A549 (cell line): ENCODE measurements at regions not wholly inside any gene's neighbourhood (a gene's known extent, or its start where the extent isn't known, plus 50 kb on each side); places are given as distances from the start of the nearest gene placed in this dataset.

Experiments
- ATAC-seq, 2 experiments: fragments of 200-7000 bp in 1 of 2; fragments of >200 bp in 1 of 2; cut with Nextera tagmentation in 1 of 2; cut with Tn5 transposase in 1 of 2; 3 replicates each; pipeline versions ENCODE4 v1.8.0 to v1.9.1; 2018 to 2020; ENCODE audit warnings: mild to moderate bottlenecking in 1 of 2, moderate library complexity in 1 of 2
- CTCF ChIA-PET: fragments of 300-600 bp; sonication (Branson Sonifier 250); formaldehyde crosslinking; extraction: SDS; loops from one replicate; lab custom pipeline; 2021; ENCODE audit warnings: antibody characterized with exemption, inconsistent platforms; lab: Yijun Ruan, JAX
- POLR2A ChIA-PET: fragments of 350-600 bp; formaldehyde crosslinking; extraction: SDS; loops from one replicate; lab custom pipeline; 2021; ENCODE audit warnings: antibody characterized with exemption, inconsistent platforms; lab: Yijun Ruan, JAX
- DNase-seq, 2 experiments: peaks; one replicate each; pipeline versions ENCODE4 v3.0.0 to v3.0.0-alpha.2; 2011 to 2016; ENCODE audit warnings: low read depth in 1 of 2, low spot score in 1 of 2
- FAIRE-seq: peaks from 2 replicates; lab custom pipeline; 2011; peaks lifted over from hg19 to GRCh38; lab: Jason Lieb, UNC
- H3K27ac ChIP-seq, 2 experiments: fragments of >200 bp; sonication (Bioruptor Twin); formaldehyde crosslinking; 3 replicates each; pipeline ENCODE4 v1.5.1; 2016 to 2017
- H3K4me1 ChIP-seq: fragments of >200 bp; sonication (Bioruptor Twin); formaldehyde crosslinking; 3 replicates; pipeline ENCODE4 v1.6.1; 2016
- H3K4me2 ChIP-seq: fragments of >200 bp; sonication (Bioruptor Twin); formaldehyde crosslinking; 3 replicates; pipeline ENCODE4 v1.6.1; 2016
- H3K4me3 ChIP-seq: fragments of >200 bp; sonication (Bioruptor Twin); formaldehyde crosslinking; 3 replicates; pipeline ENCODE4 v1.5.1; 2016
- H3K9me3 ChIP-seq: fragments of >200 bp; sonication (Bioruptor Twin); formaldehyde crosslinking; 3 replicates; pipeline ENCODE4 v1.6.1; 2016
- ATOH8 ChIP-seq: fragments of 250-450 bp; sonication (Bioruptor Pico); IDR thresholded peaks from 2 replicates; pipeline ENCODE4 v1.5.0; 2020; ENCODE audit warnings: low read depth, mild to moderate bottlenecking, moderate library complexity
- CBX2 ChIP-seq: fragments of 200-600 bp; sonication (generic); IDR thresholded peaks from 2 replicates; pipeline ENCODE4 v1.6.1; 2016; ENCODE audit warnings: low read depth, mild to moderate bottlenecking, borderline replicate concordance
- CBX8 ChIP-seq: fragments of 200-600 bp; sonication (generic); IDR thresholded peaks from 2 replicates; pipeline ENCODE4 v1.6.1; 2016
- CHD4 ChIP-seq: fragments of 200-600 bp; sonication (generic); IDR thresholded peaks from 2 replicates; pipeline ENCODE4 v1.6.1; 2016; ENCODE audit warnings: antibody characterized with exemption, mild to moderate bottlenecking, borderline replicate concordance
- CTCF ChIP-seq: fragments of >200 bp; sonication (Bioruptor Twin); formaldehyde crosslinking; IDR thresholded peaks from 3 replicates; pipeline ENCODE4 v1.5.1; 2016
- EHMT2 ChIP-seq: fragments of 200-600 bp; sonication (generic); IDR thresholded peaks from 2 replicates; pipeline ENCODE4 v1.6.1; 2016; ENCODE audit warnings: antibody characterized with exemption, low read depth, mild to moderate bottlenecking, moderate library complexity
- ELK1 ChIP-seq: fragments of 150-350 bp; IDR thresholded peaks from 2 replicates; pipeline ENCODE4 v1.6.1; 2014; ENCODE audit warnings: low read depth, mild to moderate bottlenecking, low read length
- FOSB ChIP-seq: fragments of 250-450 bp; sonication (Bioruptor Pico); IDR thresholded peaks from 2 replicates; pipeline ENCODE4 v1.5.0; 2020; ENCODE audit warnings: mild to moderate bottlenecking, moderate library complexity
- FOSL2 ChIP-seq, 2 experiments: fragments of 450-650 bp in 1 of 2; fragments of >200 bp in 1 of 2; sonication (Bioruptor Twin) in 1 of 2; formaldehyde crosslinking; IDR thresholded peaks; 2 replicates each; pipeline versions ENCODE4 v1.5.0 to v1.6.1; 2016 to 2020; ENCODE audit warnings: mild to moderate bottlenecking in 1 of 2, moderate library complexity in 1 of 2
- GATA3 ChIP-seq: IDR thresholded peaks from 2 replicates; pipeline ENCODE4 v1.6.1; 2012; ENCODE audit warnings: borderline replicate concordance
- HES2 ChIP-seq: fragments of >200 bp; sonication (Bioruptor Twin); formaldehyde crosslinking; IDR thresholded peaks from 2 replicates; pipeline ENCODE4 v1.6.1; 2016
- HEYL ChIP-seq: fragments of 250-450 bp; sonication (Bioruptor Pico); IDR thresholded peaks from 2 replicates; pipeline ENCODE4 v1.8.0; 2021; ENCODE audit warnings: mild to moderate bottlenecking, moderate library complexity
- HMGXB4 ChIP-seq: fragments of 250-450 bp; sonication (Bioruptor Pico); IDR thresholded peaks from 2 replicates; pipeline ENCODE4 v1.5.0; 2021; ENCODE audit warnings: mild to moderate bottlenecking, moderate library complexity, borderline replicate concordance
- JUNB ChIP-seq: fragments of >200 bp; sonication (Bioruptor Twin); formaldehyde crosslinking; IDR thresholded peaks from 2 replicates; pipeline ENCODE4 v1.6.1; 2016
- KDM1A ChIP-seq: fragments of 200-600 bp; sonication (generic); IDR thresholded peaks from 2 replicates; pipeline ENCODE4 v1.6.1; 2016; ENCODE audit warnings: low read depth, mild to moderate bottlenecking
- KDM5A ChIP-seq: fragments of 200-600 bp; sonication (generic); IDR thresholded peaks from 2 replicates; pipeline ENCODE4 v1.6.1; 2016; ENCODE audit warnings: antibody characterized with exemption, mild to moderate bottlenecking
- MAFK ChIP-seq: fragments of 450-650 bp; IDR thresholded peaks from 2 replicates; pipeline ENCODE4 v1.6.1; 2014; ENCODE audit not compliant: partially characterized antibody
- MAZ ChIP-seq: fragments of 150-350 bp; IDR thresholded peaks from 2 replicates; pipeline ENCODE4 v1.6.1; 2014; ENCODE audit warnings: antibody characterized with exemption, low read depth, low read length, borderline replicate concordance
- MYC ChIP-seq: IDR thresholded peaks from 2 replicates; pipeline ENCODE4 v1.6.1; 2012; ENCODE audit warnings: mild to moderate bottlenecking, inconsistent platforms, low read length, improper control_type of control experiment, borderline replicate concordance
- PBX3 ChIP-seq: IDR thresholded peaks from 2 replicates; pipeline ENCODE4 v1.6.1; 2012
- PHF8 ChIP-seq: fragments of 200-600 bp; sonication (generic); IDR thresholded peaks from 2 replicates; pipeline ENCODE4 v1.6.1; 2016; ENCODE audit warnings: low read depth, mild to moderate bottlenecking, antibody characterized with exemption, moderate library complexity, borderline replicate concordance
- POLR2AphosphoS2 ChIP-seq: conservative IDR thresholded peaks from 2 replicates; pipeline ENCODE4 v1.6.1; 2012; ENCODE audit warnings: low read length, improper control_type of control experiment, inconsistent platforms
- RAD21 ChIP-seq, 2 experiments: fragments of >200 bp in 1 of 2; sonication (Bioruptor Twin) in 1 of 2; formaldehyde crosslinking in 1 of 2; IDR thresholded peaks in 1 of 2; conservative IDR thresholded peaks in 1 of 2; 2 replicates in 1 of 2; 3 replicates in 1 of 2; pipeline ENCODE4 v1.6.1; 2012 to 2018; ENCODE audit warnings: inconsistent platforms in 1 of 2
- RNF2 ChIP-seq: fragments of 200-600 bp; sonication (generic); IDR thresholded peaks from 2 replicates; pipeline ENCODE4 v1.6.1; 2016; ENCODE audit warnings: low read depth, mild to moderate bottlenecking, antibody characterized with exemption, moderate library complexity, borderline replicate concordance
- SREBF2 ChIP-seq: fragments of 450-650 bp; IDR thresholded peaks from 2 replicates; pipeline ENCODE4 v1.6.1; 2014; ENCODE audit warnings: mild to moderate bottlenecking, moderate library complexity
- TFCP2L1 ChIP-seq: fragments of 250-450 bp; sonication (Bioruptor Pico); IDR thresholded peaks from 2 replicates; pipeline ENCODE4 v1.5.0; 2021; ENCODE audit warnings: mild to moderate bottlenecking
- WGBS: methylation state at CpG from one replicate; pipeline ENCODE4 v1.1.6; 2017; ENCODE audit errors: missing lambda C conversion rate; 5-methylcytosine and 5-hydroxymethylcytosine counted together

GRCh38 chr5:92653730-92654461 lies 927.1 kb downstream of the NR2F1-AS1 start (continued):
- TF ChIP-seq MYC (no peak), HEYL (CRISPR knock-in tag) (no peak), CBX8 (no peak), MAFK (no peak), TFCP2L1 (no peak), GATA3 (no peak), FOSL2 (IDR thresholded peaks at IDR 0.05) (no peak), FOSL2 (CRISPR knock-in tag; IDR thresholded peaks at IDR 0.05) (no peak)
- TF ChIP-seq, all 56 proteins: peak for 0

GRCh38 chr5:92652756-92653155 lies 928.3 kb downstream of the NR2F1-AS1 start:
- CTCF ChIA-PET = no interaction called here
- DNase-seq = no peak
- no peaks in the 10 kb centered on the region for H3K4me1 ChIP-seq
- WGBS = 88% methylated on average over 1 of the region's 1 CpG
- no peak for FAIRE-seq
- ATAC-seq = no peak
- TF ChIP-seq SREBF2 = no peak
- no peak for TF ChIP-seq RAD21 (conservative IDR thresholded peaks at IDR 0.05 in 1 of 2, IDR thresholded peaks at IDR 0.05 in 1 of 2)
- no peak for TF ChIP-seq CBX2
- TF ChIP-seq TFCP2L1 = no peak
- no peak for TF ChIP-seq KDM1A
- no peak for TF ChIP-seq CTCF
- no peak for TF ChIP-seq ATOH8 (CRISPR knock-in tag)
- no peak for TF ChIP-seq PBX3
- H3K4me3 ChIP-seq = no peak overlapping the region
- no peaks in the 10 kb centered on the region for H3K9me3 ChIP-seq
- H3K27ac ChIP-seq = no peak overlapping the region
- H3K4me2 ChIP-seq = no peak overlapping the region
- POLR2A ChIA-PET = no interaction called here

GRCh38 chr5:92644266-92644886 lies 936.6 kb downstream of the NR2F1-AS1 start:
- Histone ChIP-seq H3K4me3 (no peak overlapping the region), H3K9me3 (no peaks in the 10 kb centered on the region), H3K4me2 (no peak overlapping the region), H3K27ac (peak overlapping the region in 1 of 2 experiments; percentile 25; a peak in 1 of 6 replicates), H3K4me1 (peaks cover 23% of the 10 kb centered on the region)
- DNase-seq (peak in 1 of 2 experiments; percentile 4), ATAC-seq (no peak), FAIRE-seq (no peak)
- 84% methylated on average over 4 of the region's 4 CpGs for WGBS
- ChIA-PET POLR2A (no interaction called here), CTCF (no interaction called here)
- no peak for TF ChIP-seq HES2
- no peak for TF ChIP-seq POLR2AphosphoS2
- no peak for TF ChIP-seq MAZ
- no peak for TF ChIP-seq KDM5A
- TF ChIP-seq FOSB (CRISPR knock-in tag) = no peak
- no peak for TF ChIP-seq RNF2
- no peak for TF ChIP-seq CHD4
- TF ChIP-seq RAD21 (conservative IDR thresholded peaks at IDR 0.05 in 1 of 2, IDR thresholded peaks at IDR 0.05 in 1 of 2) = no peak
- no peak for TF ChIP-seq HMGXB4 (CRISPR knock-in tag)
- no peak for TF ChIP-seq ELK1
- no peak for TF ChIP-seq FOSL2 (IDR thresholded peaks at IDR 0.05)
- TF ChIP-seq FOSL2 (CRISPR knock-in tag; IDR thresholded peaks at IDR 0.05) = no peak
- no peak for TF ChIP-seq SREBF2
- TF ChIP-seq PHF8 = no peak
- no peak for TF ChIP-seq EHMT2
- TF ChIP-seq JUNB = no peak
